K562 (cell line): ENCODE measurements at regions not wholly inside any gene's neighbourhood (a gene's known extent, or its start where the extent isn't known, plus 50 kb on each side); places are given as distances from the start of the nearest gene placed in this dataset.

ENCODE experiments used
- ATAC-seq: fragments of 200-7000 bp; cut with Tn5 transposase; 3 replicates; pipeline ENCODE4 v1.9.1; 2020; ENCODE audit warnings: moderate library complexity
- BruUV-seq: library from RNA; stranded (reverse); fragments of 400-500 nt; replicated peaks from 2 replicates; lab custom pipeline; 2021; lab: Mats Ljungman, UMichigan
- CTCF ChIA-PET: fragments of 300-600 bp; formaldehyde crosslinking; extraction: SDS; loops from one replicate; lab custom pipeline; 2021; ENCODE audit warnings: low intra/inter-chr PET ratio; lab: Yijun Ruan, JAX
- POLR2A ChIA-PET: fragments of 300-600, 350-650 bp; sonication (Branson Sonifier 250); formaldehyde crosslinking; extraction: SDS; loops from one replicate; lab custom pipeline; 2021; ENCODE audit warnings: antibody characterized with exemption, inconsistent platforms; lab: Yijun Ruan, JAX
- DNase-seq, 4 experiments: peaks; one replicate each; pipeline versions ENCODE4 v3.0.0 to v3.0.0-alpha.2; 2011 to 2018; ENCODE audit warnings: low spot score in 3 of 4, mixed read lengths in 3 of 4; ENCODE audit errors: extremely low read depth in 1 of 4
- FAIRE-seq: peaks from 2 replicates; lab custom pipeline; 2011; peaks lifted over from hg19 to GRCh38; lab: Jason Lieb, UNC
- H2AFZ ChIP-seq: 2 replicates; pipeline ENCODE4 v1.6.0; 2011; ENCODE audit warnings: low read depth, low read length, control low read depth, inconsistent platforms
- H3K27ac ChIP-seq: fragments of 200-600 bp; 3 replicates; pipeline ENCODE4 v1.8.0; 2011; ENCODE audit warnings: low read depth, mild to moderate bottlenecking, control low read depth, inconsistent platforms, low read length, moderate library complexity, mixed read lengths; ENCODE audit errors: extremely low read depth
- H3K27me3 ChIP-seq, 2 experiments: fragments of 300-600 bp in 1 of 2; 2 replicates in 1 of 2; 3 replicates in 1 of 2; pipeline versions ENCODE4 v1.6.0 to v1.8.0; 2011; ENCODE audit warnings: inconsistent platforms in 2 of 2, low read length in 2 of 2, mild to moderate bottlenecking in 1 of 2, mixed read lengths in 1 of 2, moderate library complexity in 1 of 2; ENCODE audit not compliant: control insufficient read depth in 2 of 2, insufficient read depth in 2 of 2
- H3K36me3 ChIP-seq: fragments of 300-600 bp; 3 replicates; pipeline ENCODE4 v1.8.0; 2011; ENCODE audit warnings: mild to moderate bottlenecking, low read length, inconsistent platforms; ENCODE audit not compliant: control insufficient read depth, insufficient read depth
- H3K4me1 ChIP-seq, 2 experiments: fragments of 200-600 bp in 1 of 2; replicated peaks in 1 of 2; 2 replicates in 1 of 2; 3 replicates in 1 of 2; pipeline versions ENCODE4 v1.5.1 to v1.8.0; 2011; ENCODE audit warnings: inconsistent platforms in 2 of 2, low read length in 2 of 2, mild to moderate bottlenecking in 1 of 2, mixed read lengths in 1 of 2, moderate library complexity in 1 of 2; ENCODE audit not compliant: control insufficient read depth in 2 of 2, insufficient read depth in 2 of 2
- H3K4me2 ChIP-seq: 2 replicates; pipeline ENCODE4 v1.6.1; 2011; ENCODE audit warnings: low read length, control low read depth, inconsistent platforms, mixed read lengths; ENCODE audit not compliant: insufficient read depth
- H3K4me3 ChIP-seq: fragments of 200-600 bp; sonication (generic), shearing (Covaris generic); 2 replicates; pipeline ENCODE4 v1.5.1; 2016; ENCODE audit warnings: control low read depth, inconsistent platforms
- H3K79me2 ChIP-seq: fragments of 200-600 bp; 3 replicates; pipeline ENCODE4 v1.8.0; 2011; ENCODE audit warnings: low read length, inconsistent platforms; ENCODE audit not compliant: control insufficient read depth, insufficient read depth
- H3K9ac ChIP-seq, 2 experiments: 2 replicates each; pipeline versions ENCODE4 v1.6.0 to v1.6.1; 2011; ENCODE audit warnings: low read depth in 2 of 2, low read length in 2 of 2, control low read depth in 1 of 2, inconsistent platforms in 1 of 2, mild to moderate bottlenecking in 1 of 2, mixed read lengths in 1 of 2; ENCODE audit not compliant: insufficient read depth in 1 of 2
- H3K9me1 ChIP-seq: one replicate; pipeline ENCODE4 v1.6.0; 2011; ENCODE audit warnings: inconsistent platforms, mild to moderate bottlenecking, low read length, moderate library complexity; ENCODE audit not compliant: control insufficient read depth, insufficient read depth
- H3K9me3 ChIP-seq: replicated peaks from 2 replicates; pipeline ENCODE4 v1.5.1; 2011; ENCODE audit warnings: low read depth, low read length, inconsistent platforms; ENCODE audit not compliant: control insufficient read depth, insufficient read depth
- H4K20me1 ChIP-seq: replicated peaks from 2 replicates; pipeline ENCODE4 v1.6.1; 2011; ENCODE audit warnings: low read length, inconsistent platforms, mixed read lengths; ENCODE audit not compliant: control insufficient read depth, insufficient read depth
- ASH1L ChIP-seq: fragments of 450-650 bp; IDR thresholded peaks from 2 replicates; pipeline ENCODE4 v1.6.1; 2018; ENCODE audit warnings: borderline replicate concordance, mild to moderate bottlenecking, low read depth; ENCODE audit not compliant: partially characterized antibody
- CAMTA2 ChIP-seq: fragments of 250-450 bp; sonication (Bioruptor Pico); conservative IDR thresholded peaks from 2 replicates; pipeline ENCODE4 v1.5.1; 2022
- CTCF ChIP-seq, 3 experiments: IDR thresholded peaks in 2 of 3; conservative IDR thresholded peaks in 1 of 3; 2 replicates each; pipeline ENCODE4 v1.5.1; 2011 to 2012; ENCODE audit warnings: low read length in 3 of 3, mild to moderate bottlenecking in 3 of 3, control low read depth in 2 of 3, improper control_type of control experiment in 1 of 3, inconsistent platforms in 1 of 3, low read depth in 1 of 3, mixed read lengths in 1 of 3, moderate library complexity in 1 of 3; ENCODE audit not compliant: insufficient read depth in 2 of 3
- FOSL1 ChIP-seq: fragments of 200-800 bp; sonication (Bioruptor generic); conservative IDR thresholded peaks from 2 replicates; pipeline ENCODE4 v1.6.1; 2016; ENCODE audit warnings: missing genetic modification characterization, missing compliant biosample characterization
- HNRNPUL1 ChIP-seq: fragments of 200-400 bp; formaldehyde crosslinking; IDR thresholded peaks from 2 replicates; pipeline ENCODE4 v1.6.1; 2017; ENCODE audit warnings: low read length
- IRF2 ChIP-seq: sonication (generic); formaldehyde crosslinking; IDR thresholded peaks from 2 replicates; pipeline ENCODE4 v1.8.1; 2022; ENCODE audit warnings: mild to moderate bottlenecking, missing genetic modification reagents
- NFIC ChIP-seq: fragments of 450-650 bp; IDR thresholded peaks from 2 replicates; pipeline ENCODE4 v1.6.1; 2017; ENCODE audit warnings: mild to moderate bottlenecking, inconsistent platforms
- NONO ChIP-seq, 2 experiments: fragments of 200-400 bp in 1 of 2; fragments of 450-650 bp in 1 of 2; formaldehyde crosslinking in 1 of 2; IDR thresholded peaks; 2 replicates each; pipeline ENCODE4 v1.6.1; 2017; ENCODE audit warnings: low read depth in 2 of 2, mild to moderate bottlenecking in 2 of 2, moderate library complexity in 2 of 2, low read length in 1 of 2
- PHB ChIP-seq: fragments of 250-450 bp; sonication (Bioruptor Pico); IDR thresholded peaks from 2 replicates; pipeline ENCODE4 v1.5.0; 2021
- RBBP5 ChIP-seq: fragments of 200-600 bp; sonication (generic); IDR thresholded peaks from 2 replicates; pipeline ENCODE4 v1.6.1; 2012; ENCODE audit warnings: borderline replicate concordance, mild to moderate bottlenecking, low read length, control low read depth, inconsistent platforms; ENCODE audit not compliant: insufficient read depth, poor library complexity, severe bottlenecking
- SETDB1 ChIP-seq: IDR thresholded peaks from one replicate; pipeline ENCODE4 v1.6.1; 2012; ENCODE audit warnings: low read length, control low read depth, inconsistent platforms
- ZBTB17 ChIP-seq: fragments of 450-650 bp; formaldehyde crosslinking; IDR thresholded peaks from 2 replicates; pipeline ENCODE4 v1.4.0; 2020; ENCODE audit warnings: mild to moderate bottlenecking
- ZNF133 ChIP-seq: fragments of 250-450 bp; sonication (Bioruptor Pico); IDR thresholded peaks from 2 replicates; pipeline ENCODE4 v1.4.0; 2020; ENCODE audit warnings: mild to moderate bottlenecking
- ZNF134 ChIP-seq: fragments of 250-450 bp; sonication (Bioruptor Pico); conservative IDR thresholded peaks from 2 replicates; pipeline ENCODE4 v1.4.0; 2020
- ZNF668 ChIP-seq: fragments of 250-450 bp; sonication (Bioruptor Pico); IDR thresholded peaks from 2 replicates; pipeline ENCODE4 v1.8.0; 2022; ENCODE audit warnings: mild to moderate bottlenecking, inconsistent platforms
- WGBS: fragments of 100-300 bp; shearing (Covaris generic); methylation state at CpG from one replicate; pipeline ENCODE4 v1.1.6; 2016; ENCODE audit warnings: low coverage, mixed read lengths; ENCODE audit not compliant: insufficient coverage; ENCODE audit errors: missing lambda C conversion rate; 5-methylcytosine and 5-hydroxymethylcytosine counted together
- in situ Hi-C: fragments of 300-500 bp; cut with MboI; formaldehyde crosslinking; loops from 4 replicates; pipeline ENCODE4 v1.15.0; 2018; ENCODE audit warnings: inconsistent platforms, mixed read lengths
- intact Hi-C: fragments of 100-400 bp; cut with micrococcal nuclease; formaldehyde crosslinking; loops from 2 replicates; pipeline ENCODE4 v1.14.2; 2022
- TF ChIP-seq, protein P1 (sequence below): fragments of 450-650 bp; IDR thresholded peaks from 2 replicates; pipeline ENCODE4 v1.6.1; 2014; ENCODE audit warnings: low read depth, mild to moderate bottlenecking, moderate library complexity, borderline replicate concordance
- TF ChIP-seq, protein P2 (sequence below): fragments of 200-800 bp; sonication (Bioruptor generic); IDR thresholded peaks from 2 replicates; pipeline ENCODE4 v1.6.1; 2016; ENCODE audit warnings: missing genetic modification characterization, missing compliant biosample characterization

- Histone ChIP-seq H3K4me2 (no peak overlapping the region), H3K27ac (no peak overlapping the region), H3K9me3 (no peaks in the 10 kb centered on the region), H3K9ac (no peak overlapping the region), H3K79me2 (no peaks in the 10 kb centered on the region), H3K4me3 (no peak overlapping the region), H4K20me1 (no peaks in the 10 kb centered on the region), H3K27me3 (no peaks in the 10 kb centered on the region), H3K36me3 (no peaks in the 10 kb centered on the region), H2AFZ (no peak overlapping the region), H3K9me1 (no peaks in the 10 kb centered on the region), H3K4me1 (no peaks in the 10 kb centered on the region)
- FAIRE-seq: no peak
- WGBS: 0% methylated on average over 2 of the region's 2 CpGs
- POLR2A ChIA-PET: no interaction called here
- BruUV-seq: no TSS peak
- in situ Hi-C loops: no loop called here
- no peak for ATAC-seq
- TF ChIP-seq CTCF (IDR thresholded peaks at IDR 0.05 in 2 of 3, conservative IDR thresholded peaks at IDR 0.05 in 1 of 3; ENCODE audit: insufficient read depth in 2 of 3, low read depth in 1 of 3, low read length in 3 of 3) (no peak), PHB (CRISPR knock-in tag) (no peak), NONO (IDR thresholded peaks at IDR 0.05; ENCODE audit: low read depth in 2 of 2, low read length in 1 of 2) (no peak), ZNF133 (CRISPR knock-in tag) (no peak), ZBTB17 (CRISPR knock-in tag) (no peak), FOSL1 (tag) (no peak), ZNF668 (no peak), ZNF134 (CRISPR knock-in tag) (no peak), NFIC (no peak), ASH1L (no peak), SETDB1 (no peak), RBBP5 (no peak), HNRNPUL1 (no peak), IRF2 (CRISPR knock-in tag) (no peak), CAMTA2 (CRISPR knock-in tag) (no peak)
- TF ChIP-seq, protein P1, sequence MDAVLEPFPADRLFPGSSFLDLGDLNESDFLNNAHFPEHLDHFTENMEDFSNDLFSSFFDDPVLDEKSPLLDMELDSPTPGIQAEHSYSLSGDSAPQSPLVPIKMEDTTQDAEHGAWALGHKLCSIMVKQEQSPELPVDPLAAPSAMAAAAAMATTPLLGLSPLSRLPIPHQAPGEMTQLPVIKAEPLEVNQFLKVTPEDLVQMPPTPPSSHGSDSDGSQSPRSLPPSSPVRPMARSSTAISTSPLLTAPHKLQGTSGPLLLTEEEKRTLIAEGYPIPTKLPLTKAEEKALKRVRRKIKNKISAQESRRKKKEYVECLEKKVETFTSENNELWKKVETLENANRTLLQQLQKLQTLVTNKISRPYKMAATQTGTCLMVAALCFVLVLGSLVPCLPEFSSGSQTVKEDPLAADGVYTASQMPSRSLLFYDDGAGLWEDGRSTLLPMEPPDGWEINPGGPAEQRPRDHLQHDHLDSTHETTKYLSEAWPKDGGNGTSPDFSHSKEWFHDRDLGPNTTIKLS: no peak
- TF ChIP-seq, protein P2, sequence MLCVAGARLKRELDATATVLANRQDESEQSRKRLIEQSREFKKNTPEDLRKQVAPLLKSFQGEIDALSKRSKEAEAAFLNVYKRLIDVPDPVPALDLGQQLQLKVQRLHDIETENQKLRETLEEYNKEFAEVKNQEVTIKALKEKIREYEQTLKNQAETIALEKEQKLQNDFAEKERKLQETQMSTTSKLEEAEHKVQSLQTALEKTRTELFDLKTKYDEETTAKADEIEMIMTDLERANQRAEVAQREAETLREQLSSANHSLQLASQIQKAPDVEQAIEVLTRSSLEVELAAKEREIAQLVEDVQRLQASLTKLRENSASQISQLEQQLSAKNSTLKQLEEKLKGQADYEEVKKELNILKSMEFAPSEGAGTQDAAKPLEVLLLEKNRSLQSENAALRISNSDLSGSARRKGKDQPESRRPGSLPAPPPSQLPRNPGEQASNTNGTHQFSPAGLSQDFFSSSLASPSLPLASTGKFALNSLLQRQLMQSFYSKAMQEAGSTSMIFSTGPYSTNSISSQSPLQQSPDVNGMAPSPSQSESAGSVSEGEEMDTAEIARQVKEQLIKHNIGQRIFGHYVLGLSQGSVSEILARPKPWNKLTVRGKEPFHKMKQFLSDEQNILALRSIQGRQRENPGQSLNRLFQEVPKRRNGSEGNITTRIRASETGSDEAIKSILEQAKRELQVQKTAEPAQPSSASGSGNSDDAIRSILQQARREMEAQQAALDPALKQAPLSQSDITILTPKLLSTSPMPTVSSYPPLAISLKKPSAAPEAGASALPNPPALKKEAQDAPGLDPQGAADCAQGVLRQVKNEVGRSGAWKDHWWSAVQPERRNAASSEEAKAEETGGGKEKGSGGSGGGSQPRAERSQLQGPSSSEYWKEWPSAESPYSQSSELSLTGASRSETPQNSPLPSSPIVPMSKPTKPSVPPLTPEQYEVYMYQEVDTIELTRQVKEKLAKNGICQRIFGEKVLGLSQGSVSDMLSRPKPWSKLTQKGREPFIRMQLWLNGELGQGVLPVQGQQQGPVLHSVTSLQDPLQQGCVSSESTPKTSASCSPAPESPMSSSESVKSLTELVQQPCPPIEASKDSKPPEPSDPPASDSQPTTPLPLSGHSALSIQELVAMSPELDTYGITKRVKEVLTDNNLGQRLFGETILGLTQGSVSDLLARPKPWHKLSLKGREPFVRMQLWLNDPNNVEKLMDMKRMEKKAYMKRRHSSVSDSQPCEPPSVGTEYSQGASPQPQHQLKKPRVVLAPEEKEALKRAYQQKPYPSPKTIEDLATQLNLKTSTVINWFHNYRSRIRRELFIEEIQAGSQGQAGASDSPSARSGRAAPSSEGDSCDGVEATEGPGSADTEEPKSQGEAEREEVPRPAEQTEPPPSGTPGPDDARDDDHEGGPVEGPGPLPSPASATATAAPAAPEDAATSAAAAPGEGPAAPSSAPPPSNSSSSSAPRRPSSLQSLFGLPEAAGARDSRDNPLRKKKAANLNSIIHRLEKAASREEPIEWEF: no peak
- CTCF ChIA-PET: no interaction called here
- intact Hi-C loops: no loop called here
- no peak for DNase-seq
Measured at GRCh38 chr2:53437371-53437770, 330.2 kb upstream of the CHAC2 start.
